ENCODE measurements at regions not wholly inside any gene's neighbourhood (a gene's known extent, or its start where the extent isn't known, plus 50 kb on each side); places are given as distances from the start of the nearest gene placed in this dataset.

DNA sequence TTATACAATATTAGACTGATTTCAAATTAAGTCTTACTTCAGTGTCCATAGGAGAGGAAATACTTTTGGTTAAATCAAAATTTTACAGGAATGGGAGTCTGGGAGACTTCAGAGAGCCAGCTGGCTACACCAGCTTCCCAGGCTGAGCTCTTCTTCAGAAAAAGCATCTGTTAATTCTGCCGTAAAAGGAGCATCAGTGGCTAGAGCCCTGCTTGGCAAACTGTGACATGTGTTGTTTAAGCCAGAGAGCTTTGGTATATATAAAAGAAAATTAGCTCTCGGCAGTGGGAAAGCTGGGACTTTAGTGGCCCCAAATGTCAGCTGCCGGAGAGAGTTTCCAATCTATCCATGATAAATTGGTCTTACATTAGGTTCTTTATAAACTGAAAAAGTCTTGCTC is 378.8 kb upstream of the TUSC1 start:
- no peak overlapping the region for H3K27ac Mint-ChIP-seq
- intact Hi-C loops (cut with micrococcal nuclease) = loop anchor here (5.0 kb wide), 1 partner anchor 50 kb away; no protein-coding TSS in a partner anchor
- CTCF ChIA-PET = no interaction called here

DNA sequence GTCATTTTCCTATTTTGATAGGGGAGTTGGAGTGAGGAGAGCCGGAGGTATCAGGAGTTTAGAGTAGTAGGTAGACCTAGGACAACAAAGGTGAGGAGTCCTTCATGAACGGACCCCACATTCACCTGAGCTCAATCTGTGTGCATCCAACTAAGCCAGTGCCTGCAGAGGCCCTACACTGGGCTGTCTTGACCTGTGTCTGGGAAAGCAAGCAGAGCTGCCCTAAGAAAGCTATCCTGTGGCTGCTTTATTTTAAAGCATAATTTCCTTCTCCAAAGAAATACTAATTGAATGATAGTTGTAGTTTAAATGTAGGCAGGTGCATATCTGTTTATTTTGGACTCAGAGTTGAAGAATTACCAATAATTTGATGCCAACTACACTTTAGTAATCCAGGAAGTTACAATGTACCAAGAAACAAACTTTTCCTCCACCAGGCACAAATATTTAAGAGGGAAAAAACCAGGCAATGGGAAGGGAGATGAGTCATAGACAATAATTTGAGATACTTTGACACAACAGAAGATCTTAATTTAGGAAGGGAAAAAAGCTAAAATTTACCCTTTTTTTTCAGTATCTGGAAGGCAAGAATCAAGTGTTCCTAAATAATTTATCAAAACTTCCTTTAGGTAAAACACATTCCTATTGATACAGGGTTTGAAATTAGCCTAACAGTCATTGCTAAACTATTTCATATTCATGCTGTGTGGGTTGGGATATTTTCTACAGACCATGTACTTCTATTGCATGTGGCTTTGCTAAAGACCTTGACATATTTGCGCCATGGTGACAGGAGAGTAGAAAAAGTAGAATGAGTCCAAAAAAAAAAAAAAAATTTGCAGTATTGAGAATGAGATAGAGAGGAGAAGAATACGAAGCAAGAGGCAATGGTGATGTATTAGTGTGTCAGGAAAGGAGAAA is 376.6 kb upstream of the TUSC1 start:
- intact Hi-C loops (cut with micrococcal nuclease) = loop anchor here (5.0 kb wide), 1 partner anchor 52 kb away; no protein-coding TSS in a partner anchor
- Mint-ChIP-seq H3K27me3 (no peaks in the 10 kb centered on the region), H3K36me3 (ENCODE audit: low read depth) (no peaks in the 10 kb centered on the region), H3K9me3 (peaks cover 15% of the 10 kb centered on the region), H3K4me1 (ENCODE audit: low read depth) (no peaks in the 10 kb centered on the region), H3K4me3 (no peak overlapping the region), H3K27ac (no peak overlapping the region)
- ATAC-seq (no peak), DNase-seq (no peak)
- TF ChIP-seq, protein P1, sequence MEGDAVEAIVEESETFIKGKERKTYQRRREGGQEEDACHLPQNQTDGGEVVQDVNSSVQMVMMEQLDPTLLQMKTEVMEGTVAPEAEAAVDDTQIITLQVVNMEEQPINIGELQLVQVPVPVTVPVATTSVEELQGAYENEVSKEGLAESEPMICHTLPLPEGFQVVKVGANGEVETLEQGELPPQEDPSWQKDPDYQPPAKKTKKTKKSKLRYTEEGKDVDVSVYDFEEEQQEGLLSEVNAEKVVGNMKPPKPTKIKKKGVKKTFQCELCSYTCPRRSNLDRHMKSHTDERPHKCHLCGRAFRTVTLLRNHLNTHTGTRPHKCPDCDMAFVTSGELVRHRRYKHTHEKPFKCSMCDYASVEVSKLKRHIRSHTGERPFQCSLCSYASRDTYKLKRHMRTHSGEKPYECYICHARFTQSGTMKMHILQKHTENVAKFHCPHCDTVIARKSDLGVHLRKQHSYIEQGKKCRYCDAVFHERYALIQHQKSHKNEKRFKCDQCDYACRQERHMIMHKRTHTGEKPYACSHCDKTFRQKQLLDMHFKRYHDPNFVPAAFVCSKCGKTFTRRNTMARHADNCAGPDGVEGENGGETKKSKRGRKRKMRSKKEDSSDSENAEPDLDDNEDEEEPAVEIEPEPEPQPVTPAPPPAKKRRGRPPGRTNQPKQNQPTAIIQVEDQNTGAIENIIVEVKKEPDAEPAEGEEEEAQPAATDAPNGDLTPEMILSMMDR (IDR thresholded peaks at IDR 0.05) = no peak
- ChIA-PET POLR2A (no interaction called here), CTCF (no interaction called here)

More for the DNA sequence above, 378.8 kb upstream of the TUSC1 start:
- TF ChIP-seq, protein P1 (IDR thresholded peaks at IDR 0.05) = no peak
- no peaks in the 10 kb centered on the region for H3K4me1 Mint-ChIP-seq (ENCODE audit: low read depth)
- no peak for DNase-seq
- no peaks in the 10 kb centered on the region for H3K27me3 Mint-ChIP-seq
- POLR2A ChIA-PET = no interaction called here
- no peaks in the 10 kb centered on the region for H3K36me3 Mint-ChIP-seq (ENCODE audit: low read depth)
- H3K4me3 Mint-ChIP-seq = no peak overlapping the region
- no peak for ATAC-seq
- H3K9me3 Mint-ChIP-seq = peaks cover 13% of the 10 kb centered on the region

DNA sequence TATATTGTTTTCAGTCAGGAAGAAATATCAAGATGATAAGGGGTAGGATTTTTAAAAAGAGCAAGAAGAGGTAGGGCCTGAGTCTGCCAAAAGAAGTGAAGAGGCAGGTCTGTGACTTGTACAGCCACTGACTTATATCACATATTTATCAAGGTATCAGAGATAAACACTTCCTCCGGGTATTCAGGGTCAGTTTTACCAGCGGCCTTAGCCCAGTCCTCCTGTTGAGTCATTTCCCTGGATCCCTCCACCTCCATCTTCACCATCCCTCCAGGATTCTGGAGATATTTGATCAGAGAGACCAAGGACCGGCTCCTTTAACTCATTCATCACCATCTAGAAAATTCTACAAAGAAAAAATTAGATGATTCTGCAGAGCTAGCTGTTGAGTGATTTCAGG is 375.7 kb upstream of the TUSC1 start:
- no peak overlapping the region for H3K4me3 Mint-ChIP-seq
- H3K27me3 Mint-ChIP-seq = no peaks in the 10 kb centered on the region
- CTCF ChIA-PET = no interaction called here
- TF ChIP-seq, protein P1 (IDR thresholded peaks at IDR 0.05) = no peak
- no peak overlapping the region for H3K27ac Mint-ChIP-seq
- H3K9me3 Mint-ChIP-seq = peaks cover 15% of the 10 kb centered on the region
- intact Hi-C loops (cut with micrococcal nuclease) = no loop called here
- no peaks in the 10 kb centered on the region for H3K4me1 Mint-ChIP-seq (ENCODE audit: low read depth)
- DNase-seq (no peak), ATAC-seq (no peak)
- no peaks in the 10 kb centered on the region for H3K36me3 Mint-ChIP-seq (ENCODE audit: low read depth)
- POLR2A ChIA-PET = no interaction called here

DNA sequence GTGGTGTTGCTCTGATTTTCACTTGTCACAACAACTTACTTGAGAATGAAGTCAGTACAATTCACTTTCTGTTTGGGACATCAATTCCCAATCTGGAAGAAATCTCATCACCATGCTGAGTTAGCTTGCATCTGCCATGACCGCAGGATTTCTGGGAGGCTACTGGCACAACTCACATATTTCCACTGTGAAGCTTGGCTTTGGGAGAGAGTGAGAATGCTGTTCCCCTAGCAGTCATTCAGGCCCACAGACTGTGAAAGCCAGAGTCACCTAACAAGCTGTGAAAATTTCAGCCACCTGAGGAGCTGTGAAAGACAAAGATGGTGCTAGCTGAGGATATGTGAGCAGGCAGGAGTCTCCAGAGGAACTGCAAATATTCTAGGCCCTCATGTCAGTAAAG is 365.2 kb upstream of the TUSC1 start:
- POLR2A ChIA-PET = interaction anchor here (0.5 kb wide), 1 partner anchor 8 kb away, joined by 3 read pairs; no protein-coding TSS in a partner anchor
- Mint-ChIP-seq H3K9me3 (peaks cover 19% of the 10 kb centered on the region), H3K27me3 (no peaks in the 10 kb centered on the region), H3K36me3 (ENCODE audit: low read depth) (no peaks in the 10 kb centered on the region), H3K4me1 (ENCODE audit: low read depth) (no peaks in the 10 kb centered on the region), H3K27ac (no peak overlapping the region), H3K4me3 (no peak overlapping the region)
- no peak for ATAC-seq
- DNase-seq = no peak
- intact Hi-C loops (cut with micrococcal nuclease) = no loop called here
- CTCF ChIA-PET = no interaction called here
- TF ChIP-seq, protein P1 (IDR thresholded peaks at IDR 0.05) = no peak

DNA sequence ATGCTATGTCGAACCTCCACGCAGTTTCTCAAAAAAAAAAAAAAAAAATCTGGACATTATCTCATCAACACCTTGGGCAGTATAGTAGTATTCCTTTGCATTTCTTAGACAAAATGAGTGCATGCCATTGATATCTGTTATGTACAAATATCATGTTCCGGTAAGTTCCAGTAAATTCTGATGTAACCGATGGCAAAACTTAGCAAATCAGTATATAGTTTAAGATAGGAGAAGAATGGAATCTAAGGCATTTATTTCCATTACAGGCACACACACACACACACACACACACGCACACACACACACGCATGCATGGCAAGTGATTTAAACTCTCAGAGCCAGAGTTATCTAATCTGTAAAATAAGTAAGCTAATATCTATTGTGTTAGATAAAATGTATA is 356.5 kb upstream of the TUSC1 start:
- no peak for ATAC-seq
- CTCF ChIA-PET = no interaction called here
- TF ChIP-seq, protein P1 (IDR thresholded peaks at IDR 0.05) = no peak
- Mint-ChIP-seq H3K36me3 (ENCODE audit: low read depth) (no peaks in the 10 kb centered on the region), H3K4me3 (no peak overlapping the region), H3K27ac (no peak overlapping the region), H3K9me3 (peaks cover 22% of the 10 kb centered on the region), H3K27me3 (no peaks in the 10 kb centered on the region), H3K4me1 (ENCODE audit: low read depth) (no peaks in the 10 kb centered on the region)
- intact Hi-C loops (cut with micrococcal nuclease) = no loop called here
- POLR2A ChIA-PET = no interaction called here
- DNase-seq = no peak
